ENCODE measurements at regions not wholly inside any gene's neighbourhood (a gene's known extent, or its start where the extent isn't known, plus 50 kb on each side); places are given as distances from the start of the nearest gene placed in this dataset.

GRCh38 chr2:180472133-180472532 is 465.0 kb upstream of the CWC22 start:
- TF ChIP-seq CTCF (IDR thresholded peaks at IDR 0.05) (no peak), POLR2A (IDR thresholded peaks at IDR 0.05) (no peak)
